ENCODE measurements at regions not wholly inside any gene's neighbourhood (a gene's known extent, or its start where the extent isn't known, plus 50 kb on each side); places are given as distances from the start of the nearest gene placed in this dataset.
"Not testable (repeated sequence)": the region's sequence is repeated elsewhere in the genome, so short reads cannot be mapped to it uniquely, and the experiment has no call there.

- Mint-ChIP-seq H3K4me1 (peaks cover 10% of the 10 kb centered on the region), H3K9me3 (no peaks in the 10 kb centered on the region), H3K27me3 (ENCODE audit: insufficient read depth, low read depth, poor library complexity) (peaks cover 23% of the 10 kb centered on the region), H3K4me3 (no peak overlapping the region), H3K36me3 (ENCODE audit: low read depth) (no peaks in the 10 kb centered on the region), H3K27ac (no peak overlapping the region)
- no peak for DNase-seq (ENCODE audit: low spot score)
- Histone ChIP-seq H3K4me3 (no peak overlapping the region), H3K4me1 (ENCODE audit: insufficient read depth) (peaks cover 5% of the 10 kb centered on the region; the same call in 1 of the 2 replicates), H3K4me2 (no peak overlapping the region), H3K79me2 (replicated peaks; ENCODE audit: insufficient read depth) (no peaks in the 10 kb centered on the region), H3K36me3 (ENCODE audit: insufficient read depth) (no peaks in the 10 kb centered on the region), H3K27ac (ENCODE audit: low read depth) (no peak overlapping the region), H3K9me2 (ENCODE audit: insufficient read depth) (peaks cover 7% of the 10 kb centered on the region), H3K27me3 (ENCODE audit: insufficient read depth) (peaks cover 61% of the 10 kb centered on the region), H2AFZ (no peak overlapping the region), H3F3A (replicated peaks; ENCODE audit: low read depth) (no peaks in the 10 kb centered on the region), H4K20me1 (replicated peaks; ENCODE audit: insufficient read depth) (no peaks in the 10 kb centered on the region)
- TF ChIP-seq STAT1 (IDR thresholded peaks at IDR 0.05; ENCODE audit: unreplicated experiment) (no peak), CTCF (conservative IDR thresholded peaks at IDR 0.05; ENCODE audit: low read depth in 2 of 2) (no peak), JUNB (IDR thresholded peaks at IDR 0.05; ENCODE audit: unreplicated experiment) (no peak), EZH2 (IDR thresholded peaks at IDR 0.05; ENCODE audit: low read depth, unreplicated experiment) (no peak), CREB1 (CRISPR knock-in tag; IDR thresholded peaks at IDR 0.05; ENCODE audit: low read depth) (no peak), ZNF331 (CRISPR knock-in tag; IDR thresholded peaks at IDR 0.05; ENCODE audit: low read depth) (no peak), ETS1 (IDR thresholded peaks at IDR 0.05) (no peak), POLR2AphosphoS5 (IDR thresholded peaks at IDR 0.05; ENCODE audit: low read depth) (no peak), NANOG (IDR thresholded peaks at IDR 0.05; ENCODE audit: borderline replicate concordance) (no peak), ZNF462 (CRISPR knock-in tag; IDR thresholded peaks at IDR 0.05) (no peak)
- ATAC-seq: no peak
Measured at GRCh38 chr7:34357946-34358345, 300.1 kb upstream of the NPSR1 start.

GRCh38 chr7:34358578-34358977, 299.4 kb upstream of the NPSR1 start:
- H3K9me3 Mint-ChIP-seq; H2AFZ ChIP-seq; H3K36me3 ChIP-seq (ENCODE audit: insufficient read depth); H3F3A ChIP-seq (replicated peaks; ENCODE audit: low read depth); H3K27ac Mint-ChIP-seq; H3K36me3 Mint-ChIP-seq (ENCODE audit: low read depth); H3K27ac ChIP-seq (ENCODE audit: low read depth); H3K4me1 ChIP-seq (ENCODE audit: insufficient read depth); H3K4me2 ChIP-seq; H4K20me1 ChIP-seq (replicated peaks; ENCODE audit: insufficient read depth); ATAC-seq; H3K4me3 ChIP-seq; H3K79me2 ChIP-seq (replicated peaks; ENCODE audit: insufficient read depth); DNase-seq (ENCODE audit: low spot score); H3K4me3 Mint-ChIP-seq; H3K9me2 ChIP-seq (ENCODE audit: insufficient read depth): not testable (repeated sequence)
- peaks cover 23% of the 10 kb centered on the region for H3K27me3 Mint-ChIP-seq (ENCODE audit: insufficient read depth, low read depth, poor library complexity)
- H3K27me3 ChIP-seq (ENCODE audit: insufficient read depth): peaks cover 61% of the 10 kb centered on the region
- peaks cover 10% of the 10 kb centered on the region for H3K4me1 Mint-ChIP-seq

Measured in GM23338 (cell line).